ENCODE measurements at regions not wholly inside any gene's neighbourhood (a gene's known extent, or its start where the extent isn't known, plus 50 kb on each side); places are given as distances from the start of the nearest gene placed in this dataset.

DNA sequence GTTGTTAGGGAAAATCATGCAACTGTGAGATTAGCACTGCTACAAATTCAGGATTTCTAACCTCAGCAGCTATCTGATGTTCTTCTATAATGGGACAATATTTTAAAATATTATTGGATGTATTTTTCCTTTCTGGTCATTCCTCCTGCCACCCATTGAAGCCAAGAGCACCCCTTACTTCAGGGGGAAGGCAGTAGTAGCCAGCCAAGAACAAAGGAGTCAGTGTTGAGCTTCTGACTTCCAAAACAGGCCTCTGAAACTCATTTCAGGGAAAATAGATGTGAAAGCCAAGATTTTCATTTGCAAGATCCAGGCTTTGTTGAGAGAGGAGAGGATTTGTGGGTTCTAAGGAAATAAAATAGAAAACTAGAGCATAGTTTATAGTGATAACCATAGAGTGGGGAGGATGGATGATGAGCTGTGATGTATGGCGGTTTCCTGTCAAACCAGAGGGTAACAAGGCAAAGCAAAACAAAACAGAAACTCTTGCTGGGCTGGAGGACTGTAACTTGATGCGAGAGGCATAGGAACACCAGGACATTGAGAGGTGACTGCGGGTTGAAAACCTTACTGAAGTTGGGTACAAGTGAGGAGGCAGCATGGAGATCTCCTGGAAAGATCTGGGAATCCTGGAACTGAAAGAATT lies 173.7 kb upstream of the LEF1 start:
- TF ChIP-seq CTCF (IDR thresholded peaks at IDR 0.05; ENCODE audit: low read length) = peak; percentile 9; the same call in 1 of the 2 replicates
- TF ChIP-seq EZH2phosphoT487 (IDR thresholded peaks at IDR 0.05; ENCODE audit: low read length) = no peak
- TF ChIP-seq EZH2 (optimal IDR thresholded peaks at IDR 0.05; ENCODE audit: low read depth, low read length) = no peak

Measured in MM.1S (cell line).